Spleen (tissue), 11 donors: ENCODE measurements at regions not wholly inside any gene's neighbourhood (a gene's known extent, or its start where the extent isn't known, plus 50 kb on each side); places are given as distances from the start of the nearest gene placed in this dataset.

Source experiments
- DNase-seq: peaks from one replicate; pipeline ENCODE4 v3.0.0-alpha.2; 2020
- H3K27ac ChIP-seq, 8 donors: fragments of 200-600 bp; sonication (generic) in 7 of 8; 1 replicate in 4 of 8; 2 replicates in 4 of 8; pipeline versions ENCODE4 v1.5.0 to v1.8.0; 2016 to 2021; ENCODE audit warnings: inconsistent platforms in 4 of 8, mild to moderate bottlenecking in 4 of 8, moderate library complexity in 1 of 8
- H3K27me3 ChIP-seq, 7 donors: fragments of 200-600 bp; sonication (generic) in 6 of 7; replicated peaks in 1 of 7; 1 replicate in 4 of 7; 2 replicates in 3 of 7; pipeline versions ENCODE4 v1.5.0 to v1.8.0; 2016 to 2021; ENCODE audit warnings: inconsistent platforms in 3 of 7, mild to moderate bottlenecking in 1 of 7
- H3K36me3 ChIP-seq, 6 donors: fragments of 200-600 bp; sonication (generic) in 5 of 6; 1 replicate in 4 of 6; 2 replicates in 2 of 6; pipeline versions ENCODE4 v1.5.0 to v1.8.0; 2016 to 2021; ENCODE audit warnings: inconsistent platforms in 2 of 6
- H3K4me1 ChIP-seq, 6 donors: fragments of 200-600 bp; sonication (generic) in 5 of 6; 1 replicate in 3 of 6; 2 replicates in 3 of 6; pipeline versions ENCODE4 v1.5.0 to v1.8.0; 2016 to 2021; ENCODE audit warnings: inconsistent platforms in 3 of 6
- H3K4me3 ChIP-seq, 8 donors: fragments of 200-600 bp; sonication (generic) in 7 of 8; 1 replicate in 4 of 8; 2 replicates in 4 of 8; pipeline versions ENCODE4 v1.5.0 to v1.8.0; 2016 to 2021; ENCODE audit warnings: inconsistent platforms in 4 of 8, mild to moderate bottlenecking in 4 of 8, moderate library complexity in 2 of 8
- H3K9me3 ChIP-seq, 8 donors: fragments of 200-600 bp; sonication (generic) in 7 of 8; 1 replicate in 4 of 8; 2 replicates in 4 of 8; pipeline versions ENCODE4 v1.5.0 to v1.8.0; 2016 to 2021; ENCODE audit warnings: inconsistent platforms in 4 of 8
- CTCF ChIP-seq, 11 experiments: fragments of 200-600 bp in 7 of 11; fragments of 450-650 bp in 4 of 11; sonication (generic) in 4 of 11; IDR thresholded peaks in 8 of 11; conservative IDR thresholded peaks in 3 of 11; 1 replicate in 7 of 11; 2 replicates in 4 of 11; pipeline versions ENCODE4 v1.4.0 to v1.8.0; 2016 to 2021; ENCODE audit warnings: antibody characterized with exemption in 11 of 11, inconsistent platforms in 4 of 11, mild to moderate bottlenecking in 1 of 11
- POLR2A ChIP-seq, 3 donors: fragments of 450-650 bp; IDR thresholded peaks; one replicate each; pipeline ENCODE4 v1.5.1; 2017; ENCODE audit warnings: antibody characterized with exemption in 3 of 3, mild to moderate bottlenecking in 1 of 3
- POLR2AphosphoS5 ChIP-seq, 3 donors: sonication (generic); formaldehyde crosslinking; IDR thresholded peaks; one replicate each; pipeline ENCODE4 v1.5.1; 2017; ENCODE audit warnings: antibody characterized with exemption in 3 of 3
- WGBS, 5 donors: extraction: QIAGEN DNeasy Blood & Tissue Kit in 3 of 5; methylation state at CpG; one replicate each; pipeline versions ENCODE4 v1.1.5 to v1.1.7; 2013 to 2018; 5-methylcytosine and 5-hydroxymethylcytosine counted together
- intact Hi-C: fragments of 100-400 bp; cut with DNase I; formaldehyde crosslinking; loops from one replicate; pipeline ENCODE4 v1.15.0; 2023; ENCODE audit warnings: low total_unique reads
- donor health status: healthy with polysubstance abuse.
- donor health status: DM: no; HTN: no; CAD: no; lungs with moderate emphysema.
- donor health status: DM: no; HTN: no; CAD: no.
- donor health status: Bipolar disorder and iron deficiency.
- donor health status: healthy.
- donor health status: DM: no; HTN: no; CAD: no.
- donor health status: DM: yes; HTN: yes; CAD: no.

- no peaks in the 10 kb centered on the region for H3K9me3 ChIP-seq
- intact Hi-C loops, result no loop called here
- WGBS, 5 donors, result 81 to 93% (median 84%) methylated on average over 14 of the region's 14 CpGs
- no peak for DNase-seq
- no peak overlapping the region for H3K27ac ChIP-seq
- peaks cover 0 to 3% (median 0%) of the 10 kb centered on the region in 6 donors for H3K36me3 ChIP-seq
- TF ChIP-seq POLR2A (IDR thresholded peaks at IDR 0.05) (no peak), CTCF (IDR thresholded peaks at IDR 0.05 in 8 of 11, conservative IDR thresholded peaks at IDR 0.05 in 3 of 11) (no peak), POLR2AphosphoS5 (IDR thresholded peaks at IDR 0.05) (no peak)
- no peaks in the 10 kb centered on the region for H3K27me3 ChIP-seq
- no peak overlapping the region for H3K4me3 ChIP-seq
- H3K4me1 ChIP-seq, result no peaks in the 10 kb centered on the region
These were observed 149.2 kb downstream of the MIAT start for GRCh38 chr22:26806445-26807175.

- Histone ChIP-seq H3K4me3 (no peak overlapping the region), H3K4me1 (no peaks in the 10 kb centered on the region), H3K27me3 (no peaks in the 10 kb centered on the region), H3K36me3 (no peaks in the 10 kb centered on the region), H3K27ac (no peak overlapping the region), H3K9me3 (no peaks in the 10 kb centered on the region)
- TF ChIP-seq POLR2AphosphoS5 (IDR thresholded peaks at IDR 0.05) (no peak), CTCF (IDR thresholded peaks at IDR 0.05 in 8 of 11, conservative IDR thresholded peaks at IDR 0.05 in 3 of 11) (no peak), POLR2A (IDR thresholded peaks at IDR 0.05) (no peak)
- intact Hi-C loops, result no loop called here
- DNase-seq, result no peak
- WGBS, 5 donors, result 90 to 99% (median 94%) methylated on average over 4 of the region's 4 CpGs
These were observed 154.2 kb downstream of the MIAT start for GRCh38 chr22:26811647-26811992.

GRCh38 chr22:26812731-26813130 lies 155.3 kb downstream of the MIAT start:
- H3K9me3 ChIP-seq, result peaks cover 0 to 9% (median 5%) of the 10 kb centered on the region in 8 donors
- no peak overlapping the region for H3K27ac ChIP-seq
- TF ChIP-seq POLR2A (IDR thresholded peaks at IDR 0.05), result no peak
- TF ChIP-seq CTCF (IDR thresholded peaks at IDR 0.05 in 8 of 11, conservative IDR thresholded peaks at IDR 0.05 in 3 of 11), result no peak
- TF ChIP-seq POLR2AphosphoS5 (IDR thresholded peaks at IDR 0.05), result no peak
- intact Hi-C loops, result no loop called here
- H3K4me1 ChIP-seq, result no peaks in the 10 kb centered on the region
- H3K4me3 ChIP-seq, result no peak overlapping the region
- peaks cover 0 to 5% (median 0%) of the 10 kb centered on the region in 6 donors for H3K36me3 ChIP-seq
- H3K27me3 ChIP-seq, result no peaks in the 10 kb centered on the region
- DNase-seq, result no peak

GRCh38 chr22:26816726-26817125 lies 159.3 kb downstream of the MIAT start:
- peaks cover 0 to 10% (median 0%) of the 10 kb centered on the region in 6 donors for H3K36me3 ChIP-seq
- H3K4me1 ChIP-seq, result no peaks in the 10 kb centered on the region
- TF ChIP-seq POLR2A (IDR thresholded peaks at IDR 0.05) (no peak), CTCF (IDR thresholded peaks at IDR 0.05 in 8 of 11, conservative IDR thresholded peaks at IDR 0.05 in 3 of 11) (no peak), POLR2AphosphoS5 (IDR thresholded peaks at IDR 0.05) (no peak)
- WGBS, 5 donors, result 85 to 91% (median 88%) methylated on average over 4 of the region's 4 CpGs
- intact Hi-C loops, result no loop called here
- no peaks in the 10 kb centered on the region for H3K27me3 ChIP-seq
- DNase-seq, result no peak
- no peak overlapping the region for H3K4me3 ChIP-seq
- H3K27ac ChIP-seq, result no peak overlapping the region
- H3K9me3 ChIP-seq, result peaks cover 3 to 26% (median 16%) of the 10 kb centered on the region in 8 donors
